ENCODE measurements at regions not wholly inside any gene's neighbourhood (a gene's known extent, or its start where the extent isn't known, plus 50 kb on each side); places are given as distances from the start of the nearest gene placed in this dataset.
"Not testable (repeated sequence)": the region's sequence is repeated elsewhere in the genome, so short reads cannot be mapped to it uniquely, and the experiment has no call there.

- TF ChIP-seq CTCF (conservative IDR thresholded peaks at IDR 0.05; ENCODE audit: low read length); EZH2phosphoT487 (IDR thresholded peaks at IDR 0.05; ENCODE audit: borderline replicate concordance): not testable (repeated sequence)
Measured at GRCh38 chr5:136547096-136547495, 181.8 kb upstream of the TRPC7 start.

Measured in Loucy (cell line).